ENCODE measurements at regions not wholly inside any gene's neighbourhood (a gene's known extent, or its start where the extent isn't known, plus 50 kb on each side); places are given as distances from the start of the nearest gene placed in this dataset.
"Not testable (repeated sequence)": the region's sequence is repeated elsewhere in the genome, so short reads cannot be mapped to it uniquely, and the experiment has no call there.

DNA sequence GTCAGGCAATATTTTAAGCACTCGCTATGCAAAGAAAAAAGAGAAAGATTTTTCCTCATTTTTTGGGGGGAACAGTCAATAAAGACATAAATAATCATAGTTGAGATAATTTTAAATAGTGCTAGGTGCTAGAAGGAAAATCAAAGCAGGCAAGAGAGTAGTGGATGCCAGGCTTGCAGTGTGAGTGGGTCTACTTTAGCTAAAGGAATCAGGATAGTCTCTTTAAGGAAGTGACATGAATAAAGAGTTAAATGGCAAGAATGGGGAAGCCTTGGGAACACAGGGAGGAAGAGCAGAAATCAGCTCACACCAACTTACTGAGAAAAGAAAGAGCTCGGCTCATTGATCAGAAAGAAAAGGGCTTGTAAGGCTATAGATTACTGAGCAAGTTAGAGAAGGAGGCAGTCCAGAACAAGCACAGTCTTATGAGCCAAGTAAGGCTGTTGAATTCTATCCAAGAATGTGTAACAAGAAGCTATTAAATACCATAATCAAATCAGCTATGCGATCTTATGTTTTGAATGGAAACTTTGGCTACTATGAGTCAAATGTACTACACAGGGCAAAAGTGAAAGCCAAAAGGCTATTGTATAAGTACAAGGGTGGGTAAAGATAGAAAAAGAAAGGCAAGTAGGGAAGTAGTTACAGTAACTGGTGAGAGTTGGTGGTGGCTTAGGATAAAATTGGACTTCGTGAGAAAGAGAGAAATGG is 833.8 kb upstream of the PIK3C3 start:
- DNase-seq: no peak

DNA sequence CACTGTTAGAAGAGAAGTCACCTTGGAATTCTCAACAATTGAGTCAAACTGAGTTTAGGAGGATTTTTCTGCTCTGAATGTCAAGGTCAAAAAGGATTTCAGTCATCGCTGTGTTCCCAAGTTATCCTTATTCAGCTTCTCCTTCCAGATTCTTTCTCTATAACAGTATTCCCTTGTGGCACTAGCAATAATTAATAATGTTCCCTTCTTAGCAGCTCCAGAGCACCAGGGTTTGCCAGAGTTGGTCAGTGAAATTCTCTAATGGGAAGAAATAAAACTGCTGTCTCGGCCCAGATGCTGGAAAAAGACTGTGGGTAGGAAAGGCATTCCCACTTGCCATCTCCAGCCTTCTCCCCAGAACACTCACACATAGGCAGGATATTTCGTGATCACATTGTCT is 836.0 kb upstream of the PIK3C3 start:
- no peak for DNase-seq

DNA sequence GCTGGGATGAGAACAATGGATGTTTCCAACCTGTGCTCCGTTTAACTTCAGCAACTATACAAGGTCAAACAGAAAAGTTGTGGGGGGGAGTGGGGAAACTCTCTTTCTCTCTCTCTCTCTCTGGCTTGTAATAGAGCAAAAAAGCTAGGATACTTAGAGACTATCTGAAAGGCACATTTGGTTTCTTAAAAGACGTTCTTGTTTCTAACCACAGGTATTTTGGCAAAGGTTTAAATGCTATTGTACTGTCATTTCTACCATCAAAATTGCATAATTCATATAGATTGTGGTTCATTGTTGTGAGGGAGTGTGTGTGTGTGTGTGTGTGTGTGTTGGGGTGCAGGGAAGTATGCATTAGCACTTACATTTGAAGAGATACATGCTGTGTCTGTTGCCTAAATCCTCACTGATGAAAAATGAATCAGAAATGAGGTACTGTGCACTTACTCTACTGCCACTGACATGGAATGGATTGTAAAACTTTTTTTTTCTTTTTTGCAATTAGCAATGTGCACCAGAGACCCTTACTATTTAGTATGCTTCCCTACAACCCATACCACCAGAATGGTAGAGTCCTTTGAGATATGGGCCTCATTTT is 841.0 kb upstream of the PIK3C3 start:
- DNase-seq: no peak

DNA sequence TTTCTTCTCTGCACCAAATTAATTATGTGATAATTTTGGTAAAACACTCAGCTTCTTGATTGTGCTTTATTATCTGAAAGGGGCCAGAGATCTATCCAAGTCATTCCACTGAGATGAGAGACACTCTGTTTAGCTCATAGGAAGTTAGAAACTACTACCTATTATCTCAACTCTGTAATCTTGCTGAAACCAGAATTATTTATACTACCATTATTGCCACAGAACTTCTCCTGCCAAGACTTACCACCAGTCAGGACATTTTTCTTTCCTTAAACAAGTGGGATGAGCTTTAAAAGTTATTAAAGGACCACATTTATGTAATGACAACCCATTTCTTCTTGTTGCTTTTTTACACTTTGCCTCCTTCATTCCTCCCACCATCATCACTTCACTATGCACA is 855.6 kb upstream of the PIK3C3 start:
- no peak for DNase-seq

DNA sequence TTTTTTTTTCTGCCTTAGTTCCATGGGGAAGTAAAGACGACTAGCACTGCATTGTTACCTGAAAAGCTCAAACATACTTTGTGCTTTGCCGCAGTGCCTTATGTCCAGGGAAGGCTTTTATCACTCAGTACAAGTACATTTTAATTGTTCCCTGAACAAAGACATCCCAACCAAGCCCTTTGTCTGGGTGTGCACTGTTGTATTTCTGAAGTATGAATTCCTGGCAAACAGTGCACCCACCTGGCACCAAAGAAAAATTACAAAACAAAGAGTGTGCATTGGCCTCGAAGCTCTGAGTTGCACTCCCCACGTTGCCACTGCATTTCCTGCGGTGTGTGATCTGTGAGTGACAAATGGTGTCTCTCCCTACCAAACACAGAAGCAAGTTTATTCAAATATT is 858.5 kb upstream of the PIK3C3 start:
- no peak for DNase-seq

DNA sequence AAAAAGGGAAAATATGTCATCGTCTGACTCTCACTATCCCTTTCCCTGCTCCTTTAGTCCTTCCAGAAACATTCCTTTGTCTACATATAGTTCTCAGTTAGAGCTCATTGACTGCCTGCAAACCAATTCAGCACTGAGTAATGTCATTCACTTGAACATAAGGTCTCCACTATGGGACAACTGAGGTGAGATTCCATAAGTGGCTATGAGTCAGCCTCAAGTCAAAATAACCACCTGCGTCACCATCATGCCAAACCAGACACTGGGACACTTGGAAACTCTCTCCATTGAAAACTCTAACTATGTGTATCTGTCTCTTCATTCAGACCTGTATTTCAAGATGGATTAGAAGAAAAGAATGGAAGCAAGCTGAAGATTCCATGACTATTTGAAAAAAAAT is 878.0 kb upstream of the PIK3C3 start:
- no peak for DNase-seq

DNA sequence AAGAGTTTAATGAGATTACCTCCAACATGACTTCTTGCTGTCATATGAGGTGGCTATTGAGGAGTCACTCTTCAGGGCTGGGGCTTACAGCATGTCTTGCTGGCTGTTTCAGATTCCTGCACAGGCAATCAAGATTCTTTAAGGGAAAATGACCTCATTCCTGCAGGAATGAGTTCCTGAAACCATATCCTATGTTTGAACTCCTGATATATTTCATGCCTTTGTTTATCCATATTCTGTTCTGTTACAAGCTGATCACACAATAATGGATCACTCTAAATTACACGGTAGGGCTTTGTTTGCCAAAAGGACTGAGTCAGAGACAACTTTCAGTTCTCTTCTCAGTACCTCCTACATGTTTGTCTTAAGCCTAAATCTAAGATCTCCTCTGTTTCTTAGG is 879.8 kb upstream of the PIK3C3 start:
- DNase-seq: no peak

DNA sequence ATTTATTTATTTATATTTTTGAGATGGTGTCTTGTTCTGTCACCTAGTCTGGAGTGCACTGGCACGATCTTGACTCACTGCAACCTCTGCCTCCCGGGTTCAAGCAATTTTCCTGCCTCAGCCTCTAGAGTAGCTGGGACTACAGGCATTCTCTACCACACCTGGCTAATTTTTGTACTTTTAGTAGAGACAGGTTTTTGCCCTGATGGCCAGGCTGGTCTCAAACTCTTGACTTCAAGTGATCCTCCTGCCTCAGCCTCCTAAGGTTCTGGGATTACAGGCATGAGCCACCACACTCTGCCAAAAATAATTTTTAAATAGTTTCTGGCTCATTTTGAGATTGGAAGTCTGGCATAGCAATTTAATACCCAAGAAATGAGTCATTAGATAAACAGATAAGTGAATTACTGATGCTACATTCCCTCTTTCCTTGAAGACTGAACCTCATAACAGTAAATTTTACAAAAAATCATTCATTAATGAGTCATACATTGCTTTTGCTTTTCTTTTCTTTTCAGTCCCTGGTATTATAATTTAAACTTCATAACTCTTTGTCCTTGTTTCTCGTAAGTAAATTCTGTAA is 881.6 kb upstream of the PIK3C3 start:
- no peak for DNase-seq

DNA sequence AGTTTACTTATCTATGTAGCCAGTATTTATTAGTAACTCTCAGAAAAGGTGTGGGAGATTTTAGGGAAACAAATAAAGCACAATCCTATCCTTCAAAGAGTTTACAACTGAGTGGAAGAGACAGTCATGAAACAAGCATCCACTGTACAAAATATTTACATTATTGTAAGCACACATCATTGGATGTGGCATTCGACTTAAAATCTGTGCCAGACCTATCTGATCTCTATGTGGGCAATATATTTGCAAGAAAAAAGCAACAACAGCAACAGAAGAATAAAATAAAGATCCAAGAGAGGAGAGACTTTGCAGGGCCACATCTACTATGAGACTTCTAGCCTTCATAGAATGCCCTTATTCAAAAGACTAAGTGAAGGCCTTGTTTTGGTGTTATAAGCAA is 882.1 kb upstream of the PIK3C3 start:
- DNase-seq: no peak

DNA sequence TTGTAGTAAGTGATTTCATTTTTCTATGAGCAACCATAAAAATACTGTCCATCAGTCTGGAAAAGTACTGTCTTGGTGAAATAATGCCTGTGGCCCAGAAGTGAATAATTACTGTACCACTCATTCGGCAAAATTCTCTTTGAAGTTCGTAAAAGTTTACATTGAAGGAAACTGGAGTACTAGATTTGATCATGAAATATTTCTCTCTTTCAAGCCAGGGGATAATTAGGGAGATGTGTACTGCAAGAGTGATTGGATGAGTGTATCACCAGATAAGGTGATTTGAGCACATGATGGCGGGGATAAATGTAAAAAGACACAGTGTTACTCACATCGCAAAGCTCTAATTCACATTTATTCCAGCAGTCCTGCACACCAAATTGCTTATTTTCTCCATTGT is 883.2 kb upstream of the PIK3C3 start:
- DNase-seq: no peak

DNA sequence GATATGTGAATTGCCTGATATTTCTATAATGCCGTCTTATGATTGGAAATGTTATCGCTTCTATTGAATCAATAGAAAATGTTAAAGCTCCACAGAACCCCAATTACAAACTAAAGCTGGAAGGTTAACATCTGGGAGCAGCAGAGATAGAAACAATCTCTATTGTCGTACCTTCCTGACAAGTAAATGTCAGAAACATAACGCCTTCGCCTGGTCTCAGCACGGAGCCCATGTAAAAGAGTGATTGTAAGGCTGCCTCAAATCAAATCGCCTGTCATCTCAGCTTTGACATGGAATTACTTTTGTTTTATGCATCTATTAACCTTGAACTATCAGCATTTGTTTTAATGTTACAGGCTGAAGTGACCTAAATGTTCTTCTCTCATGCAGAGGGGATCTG is 885.9 kb upstream of the PIK3C3 start:
- no peak for DNase-seq

DNA sequence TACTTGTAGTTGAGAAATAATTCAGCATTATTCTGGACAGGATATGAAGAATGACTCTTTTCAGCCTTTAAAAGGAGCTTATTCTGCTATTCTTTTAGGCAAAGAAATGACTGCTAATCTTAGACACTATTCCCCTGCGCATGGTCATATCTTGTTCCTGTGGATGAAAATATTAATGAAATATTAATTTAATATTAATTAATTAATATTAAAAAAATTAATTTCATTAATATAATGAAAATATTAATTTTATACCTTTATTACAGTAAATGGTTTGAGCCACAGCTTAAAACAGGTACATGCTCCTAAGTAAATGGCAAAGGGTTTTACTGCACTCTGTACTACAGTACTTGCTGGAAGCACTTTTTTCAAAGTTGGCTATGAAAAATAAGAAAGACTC is 890.1 kb upstream of the PIK3C3 start:
- no peak for DNase-seq

DNA sequence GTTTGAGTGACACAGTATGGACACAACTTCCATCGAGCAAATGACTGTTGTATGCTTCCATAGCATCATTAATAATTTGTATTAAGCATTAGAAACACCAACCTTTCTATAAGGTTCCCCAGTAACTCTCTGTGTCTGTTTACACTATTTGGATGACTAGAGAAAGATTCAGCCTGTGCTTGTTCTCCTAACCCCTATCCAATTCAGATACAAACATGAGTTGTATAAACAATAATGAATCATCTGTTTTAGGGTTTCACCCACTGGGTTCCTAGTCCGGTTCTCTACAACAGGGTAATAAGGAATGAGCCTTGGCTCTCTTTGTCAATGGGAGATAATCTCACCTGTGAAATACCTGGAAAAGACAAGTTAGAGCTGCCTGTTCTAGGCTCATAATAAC is 894.1 kb upstream of the PIK3C3 start:
- DNase-seq: no peak

DNA sequence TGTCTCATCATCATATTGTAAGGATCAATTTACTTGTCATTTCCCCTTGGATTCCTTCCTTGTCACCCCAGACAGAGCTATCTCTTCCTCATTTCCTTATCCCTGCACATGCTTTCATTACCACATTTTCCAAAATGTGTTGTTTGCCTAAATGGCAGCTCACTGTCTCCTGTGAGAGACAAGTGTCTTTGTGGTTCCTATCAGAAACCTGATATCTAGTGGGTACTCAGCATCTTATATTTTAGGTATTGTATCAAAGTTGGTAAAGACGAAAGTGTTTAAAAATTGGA is 896.0 kb upstream of the PIK3C3 start:
- no peak for DNase-seq

DNA sequence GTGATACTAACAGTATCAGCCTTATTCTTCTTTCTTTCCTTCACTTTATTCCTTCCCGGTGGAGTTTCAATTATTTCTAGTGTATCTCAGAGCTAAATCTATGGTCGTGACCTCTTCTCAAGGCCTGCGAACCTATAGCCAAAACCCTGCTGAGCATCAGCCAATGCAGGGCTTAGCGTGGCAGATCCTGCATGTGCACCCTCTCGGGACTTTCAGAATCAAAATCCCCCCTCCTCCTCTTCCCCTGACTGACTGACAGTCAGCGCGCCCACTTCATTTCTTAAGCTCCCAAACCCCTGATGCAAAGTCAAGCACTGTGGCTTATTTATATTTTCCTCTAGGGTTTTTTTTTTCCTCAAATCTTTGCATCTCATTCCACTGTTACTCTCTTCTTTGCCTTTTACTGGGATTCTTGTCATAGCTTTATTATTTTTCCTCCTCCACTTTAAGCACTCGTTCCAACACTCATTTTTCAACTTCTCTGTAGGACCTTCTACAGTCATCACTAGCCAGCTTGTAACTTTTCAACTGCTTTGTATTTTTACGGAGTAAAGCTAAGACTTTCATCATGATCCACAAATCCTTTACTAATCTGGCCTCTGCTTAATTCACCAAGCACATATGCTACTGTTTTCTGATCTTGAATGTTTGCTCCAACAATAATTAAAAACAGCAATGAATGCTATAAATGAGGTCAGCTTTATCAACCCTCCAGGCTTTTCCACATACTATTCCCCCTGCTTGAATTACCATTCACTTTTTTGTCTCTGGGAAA is 896.5 kb upstream of the PIK3C3 start:
- DNase-seq: no peak

DNA sequence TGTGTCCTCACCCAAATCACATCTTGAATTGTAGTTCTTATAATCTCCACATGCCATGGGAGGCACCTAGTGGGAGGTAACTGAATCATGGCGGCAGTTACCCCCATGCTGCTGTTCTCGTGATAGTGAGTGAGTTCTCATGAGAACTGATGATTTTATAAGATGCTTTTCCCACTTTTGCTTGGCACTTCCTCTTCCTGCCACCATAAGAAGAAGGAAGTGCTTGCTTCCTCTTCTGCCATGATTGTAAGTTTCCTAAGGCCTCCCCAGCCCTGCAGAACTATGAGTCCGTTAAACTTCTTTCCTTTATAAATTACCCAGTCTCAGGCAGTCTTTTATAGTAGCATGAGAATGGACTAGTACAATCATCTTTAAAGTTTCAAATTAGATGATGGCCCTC is 902.4 kb upstream of the PIK3C3 start:
- DNase-seq: no peak

DNA sequence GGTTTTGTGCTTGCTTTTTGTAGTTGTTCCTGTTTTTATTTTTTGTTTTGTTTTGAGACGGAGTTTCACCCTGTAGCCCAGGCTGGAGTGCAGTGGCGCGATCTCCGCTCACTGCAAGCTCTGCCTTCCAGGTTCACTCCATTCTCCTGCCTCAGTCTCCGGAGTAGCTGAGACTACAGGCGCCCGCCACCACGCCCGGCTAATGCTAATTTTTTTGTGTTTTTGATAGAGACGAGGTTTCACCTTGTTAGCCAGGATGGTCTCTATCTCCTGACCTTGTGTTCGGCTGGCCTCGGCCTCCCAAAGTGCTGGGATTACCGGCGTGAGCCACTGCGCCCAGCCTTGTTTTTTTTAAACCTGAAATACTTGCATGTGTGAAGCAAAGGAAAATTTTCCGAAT is 908.8 kb upstream of the PIK3C3 start:
- not testable (repeated sequence) for DNase-seq

DNA sequence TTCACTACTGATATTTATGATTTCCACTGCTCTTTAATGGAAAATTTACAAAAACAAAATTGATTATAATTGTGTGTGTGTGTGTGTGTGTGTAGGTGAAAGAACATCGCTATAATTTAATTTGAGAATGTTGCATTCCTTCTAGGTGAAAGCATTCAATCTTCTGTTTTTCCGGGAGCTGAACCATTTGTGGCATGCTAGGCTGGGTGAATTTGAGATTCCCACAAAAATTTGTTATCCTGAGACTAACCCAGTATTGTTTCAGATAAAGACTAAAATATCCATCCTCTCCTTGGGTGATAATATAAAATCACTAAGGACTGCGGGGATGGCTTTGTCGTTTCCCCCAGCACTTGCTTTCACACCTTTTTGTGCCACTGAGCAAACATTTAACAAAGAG is 911.2 kb upstream of the PIK3C3 start:
- no peak for DNase-seq

DNA sequence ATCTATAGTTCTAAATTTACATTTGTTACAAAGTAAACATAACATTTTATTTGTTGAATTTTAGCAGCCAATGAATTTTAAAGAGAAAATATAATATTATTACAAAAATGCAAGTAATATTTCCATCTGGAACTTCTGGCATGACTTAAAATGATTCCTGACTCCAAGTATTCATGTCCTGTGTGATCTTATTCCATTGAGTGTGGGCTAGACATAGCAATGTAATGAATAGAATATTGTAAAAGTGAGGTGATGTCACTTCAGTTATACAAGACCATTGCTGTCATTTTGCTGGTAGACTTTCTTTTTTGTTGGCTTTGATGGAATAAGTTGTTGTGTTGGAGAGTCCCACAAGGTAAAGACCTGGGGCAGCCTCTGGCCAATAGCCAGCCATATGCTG is 912.2 kb upstream of the PIK3C3 start:
- no peak for DNase-seq

DNA sequence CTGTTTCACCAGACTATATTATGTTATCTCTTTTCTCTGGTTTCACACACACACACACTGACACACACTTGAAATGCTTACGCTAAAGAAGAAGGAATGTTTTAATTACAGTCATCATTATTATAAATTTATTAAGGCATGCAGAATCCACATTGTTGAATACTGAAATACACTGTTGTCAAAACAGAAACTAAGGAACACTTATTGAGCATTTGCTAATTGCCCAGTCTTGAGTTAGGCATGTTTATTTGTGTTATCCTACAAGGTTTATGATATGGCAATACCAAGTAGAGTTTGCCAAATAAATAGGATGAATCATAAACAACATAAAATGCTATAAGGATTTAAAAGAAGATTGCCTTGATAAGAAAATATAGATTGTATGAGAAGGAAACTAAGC is 917.0 kb upstream of the PIK3C3 start:
- no peak for DNase-seq

DNA sequence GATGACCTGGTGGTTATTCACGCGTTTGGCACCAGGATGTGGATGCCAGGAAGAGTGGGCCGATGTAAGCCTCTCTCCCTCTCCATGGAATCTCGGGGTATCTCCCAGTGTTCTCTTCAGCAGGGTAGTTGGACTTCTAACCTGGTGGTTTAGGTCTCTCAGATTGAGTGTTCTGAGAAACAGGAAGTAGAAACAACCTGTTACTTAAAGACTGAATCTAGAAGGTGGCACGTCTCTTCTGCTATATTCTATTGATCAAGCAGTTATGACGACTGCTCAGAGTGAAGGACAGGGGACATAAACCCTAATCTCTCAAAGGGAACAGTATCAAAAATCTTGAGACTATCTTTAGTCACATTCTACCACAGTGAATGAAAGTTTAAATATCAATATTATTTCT is 918.7 kb upstream of the PIK3C3 start:
- no peak for DNase-seq

DNA sequence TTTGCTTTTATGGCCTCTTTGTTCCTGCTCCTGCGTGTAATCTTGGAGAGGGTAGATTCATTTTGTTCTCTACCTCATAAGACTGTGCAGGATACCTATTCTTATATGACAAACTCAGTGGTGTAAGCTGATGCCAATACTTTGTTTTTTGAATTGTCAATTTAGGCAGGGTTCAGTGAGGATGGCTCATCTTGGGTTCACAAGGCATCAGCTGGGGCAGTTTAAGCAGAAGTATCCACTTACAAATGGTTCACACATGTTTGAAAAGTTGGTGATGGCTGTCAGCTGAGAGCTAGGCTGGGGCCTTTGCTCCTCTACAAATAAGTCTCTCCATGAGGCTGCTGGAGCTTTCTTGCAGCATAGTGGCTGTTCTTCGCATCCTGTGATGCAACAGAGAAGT is 920.6 kb upstream of the PIK3C3 start:
- no peak for DNase-seq

DNA sequence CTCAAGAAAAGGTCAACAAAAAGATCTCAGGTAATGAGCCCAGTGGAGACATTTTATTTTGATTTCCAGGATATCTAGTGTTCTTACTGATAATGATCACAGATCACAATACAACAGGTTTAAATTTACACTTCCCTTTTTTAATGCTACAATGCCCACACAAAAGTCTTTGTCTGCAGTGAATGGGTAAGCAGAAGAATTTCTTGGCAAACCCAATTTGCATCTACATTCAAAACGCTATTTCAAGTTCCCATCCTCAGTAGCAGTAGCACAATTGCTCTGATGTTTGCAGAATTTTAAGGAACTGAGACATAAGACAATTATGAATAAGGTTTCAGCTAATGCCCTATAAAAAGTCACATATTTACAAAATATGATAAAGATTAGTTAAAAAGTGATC is 929.4 kb upstream of the PIK3C3 start:
- DNase-seq: no peak

DNA sequence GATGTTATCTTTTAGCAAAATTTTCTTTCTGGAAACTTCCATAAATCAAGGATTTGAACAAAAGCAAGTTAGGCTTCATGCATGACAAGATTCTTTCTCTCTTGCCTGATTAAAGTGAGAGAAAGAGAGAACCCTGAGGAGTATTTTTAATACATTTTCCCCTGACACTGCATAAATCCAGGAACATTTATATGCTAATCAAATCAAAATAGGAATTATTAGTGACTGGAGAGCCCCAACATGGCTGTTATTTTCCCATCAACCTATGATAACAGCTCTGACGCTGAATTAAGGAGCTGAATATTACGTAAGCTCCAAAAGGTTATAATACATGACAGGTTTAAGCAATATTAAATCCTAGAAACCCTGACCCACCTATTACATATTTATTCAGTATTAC is 930.2 kb upstream of the PIK3C3 start:
- no peak for DNase-seq

Data from hindlimb muscle (tissue), 1 donor.